ENCODE measurements at regions not wholly inside any gene's neighbourhood (a gene's known extent, or its start where the extent isn't known, plus 50 kb on each side); places are given as distances from the start of the nearest gene placed in this dataset.
"Not testable (repeated sequence)": the region's sequence is repeated elsewhere in the genome, so short reads cannot be mapped to it uniquely, and the experiment has no call there.

- not testable (repeated sequence) for DNase-seq
These were observed 152.1 kb upstream of the POTEB2 start for GRCh38 chr15:21018176-21018575.

- not testable (repeated sequence) for DNase-seq
These were observed 151.2 kb upstream of the POTEB2 start for GRCh38 chr15:21017326-21017725.

DNA sequence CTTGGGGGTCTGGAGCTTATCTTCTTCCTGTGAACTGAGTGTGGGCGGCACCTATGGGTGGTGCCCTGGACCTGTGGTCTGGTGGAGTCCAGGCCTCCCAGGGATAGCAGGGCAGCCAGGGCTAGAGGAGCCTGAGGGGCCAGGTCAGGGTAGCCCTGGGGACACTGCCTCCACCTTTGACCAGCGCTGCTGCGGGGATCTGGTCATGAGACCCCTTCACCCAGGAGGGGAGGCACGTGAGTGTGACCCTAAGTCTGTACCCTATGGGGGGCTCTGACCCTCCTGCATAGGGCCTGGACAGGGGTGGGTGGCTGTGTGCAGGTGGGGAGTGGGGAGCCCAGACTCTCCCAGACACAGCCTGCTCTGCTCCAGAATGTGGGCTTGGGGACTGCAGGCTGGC lies 150.5 kb upstream of the POTEB2 start:
- DNase-seq: not testable (repeated sequence)

- DNase-seq: not testable (repeated sequence)
These were observed 149.1 kb upstream of the POTEB2 start for GRCh38 chr15:21015171-21015570.

DNA sequence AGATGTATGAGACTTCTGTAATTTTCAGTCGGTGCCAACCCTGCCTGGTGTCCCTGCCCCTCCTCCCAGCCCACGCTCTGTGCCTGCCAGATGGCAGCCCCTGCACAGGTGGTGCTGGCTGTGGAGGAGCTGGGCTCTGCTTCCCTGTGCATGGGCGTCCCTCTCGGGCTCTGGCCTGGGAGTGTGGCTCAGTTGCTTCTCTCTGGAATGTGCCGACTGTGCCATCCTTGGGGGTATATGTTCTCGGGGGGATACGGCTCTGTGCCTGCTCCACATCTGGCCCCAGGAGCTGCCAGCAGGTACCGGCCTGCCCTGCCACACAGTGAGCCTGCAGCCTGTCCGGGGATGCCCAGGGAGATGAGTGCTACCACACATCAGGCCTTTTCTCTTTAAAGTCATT lies 147.2 kb upstream of the POTEB2 start:
- DNase-seq: not testable (repeated sequence)

DNA sequence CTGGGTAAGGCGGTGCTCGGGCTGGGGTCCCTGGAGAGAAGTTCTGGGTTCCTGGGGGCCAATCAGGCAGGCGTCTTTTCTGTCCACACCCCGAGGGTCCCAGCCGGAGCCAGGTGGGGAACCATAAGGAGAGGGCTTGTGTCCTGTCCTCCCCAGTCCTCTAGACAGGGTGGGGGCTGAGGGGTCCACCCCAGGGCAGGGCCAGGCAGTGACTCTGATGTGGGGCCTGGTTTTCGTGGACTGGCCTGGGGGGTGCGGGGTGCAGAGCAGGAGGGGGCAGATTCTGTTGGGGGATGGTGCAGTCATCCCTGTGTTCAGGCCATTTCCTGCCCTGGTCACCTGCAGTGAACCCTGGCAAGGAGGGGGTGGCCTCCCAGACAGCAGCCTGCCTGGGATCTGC lies 143.5 kb upstream of the POTEB2 start:
- not testable (repeated sequence) for DNase-seq

GRCh38 chr15:21003459-21003858 lies 137.3 kb upstream of the POTEB2 start:
- DNase-seq: not testable (repeated sequence)

DNA sequence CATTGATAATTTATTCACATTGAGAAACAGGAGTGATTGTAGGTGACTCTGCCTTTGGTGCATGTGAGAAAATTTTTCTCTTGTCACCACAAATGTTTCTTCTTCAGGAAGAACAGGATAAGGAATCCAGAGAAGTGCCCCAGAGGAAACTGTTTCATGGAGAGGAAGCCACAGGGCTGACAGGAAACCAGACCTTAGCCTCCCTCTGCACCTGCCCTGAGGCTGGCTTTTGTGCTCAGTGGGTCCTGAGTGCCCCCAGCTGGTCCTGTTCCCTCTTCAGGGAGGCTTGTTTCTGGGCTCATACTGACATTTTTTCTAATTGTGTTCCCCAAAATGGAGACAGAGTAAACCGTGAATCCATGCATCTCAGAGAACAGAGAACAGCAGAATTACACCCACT lies 135.8 kb upstream of the POTEB2 start:
- not testable (repeated sequence) for DNase-seq

DNA sequence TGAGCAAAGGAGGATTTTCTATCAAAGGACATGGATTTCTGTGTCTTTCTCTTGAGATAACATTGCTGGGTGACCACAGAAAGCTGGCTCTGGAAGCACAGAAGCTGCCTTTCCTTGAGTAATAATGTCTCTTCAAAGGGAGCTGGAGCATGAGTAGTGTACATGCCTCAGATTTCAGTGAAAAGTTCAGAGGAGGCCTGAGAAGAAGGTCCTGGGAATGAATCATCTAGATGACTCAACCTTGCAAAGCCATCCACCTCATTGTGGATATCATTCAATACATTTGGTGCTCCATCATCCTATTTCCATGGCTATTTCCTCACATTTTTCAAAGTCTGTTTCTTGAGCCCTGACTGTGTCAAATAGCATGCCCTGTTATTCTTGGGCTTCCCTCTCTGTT lies 125.6 kb upstream of the POTEB2 start:
- DNase-seq: not testable (repeated sequence)

DNA sequence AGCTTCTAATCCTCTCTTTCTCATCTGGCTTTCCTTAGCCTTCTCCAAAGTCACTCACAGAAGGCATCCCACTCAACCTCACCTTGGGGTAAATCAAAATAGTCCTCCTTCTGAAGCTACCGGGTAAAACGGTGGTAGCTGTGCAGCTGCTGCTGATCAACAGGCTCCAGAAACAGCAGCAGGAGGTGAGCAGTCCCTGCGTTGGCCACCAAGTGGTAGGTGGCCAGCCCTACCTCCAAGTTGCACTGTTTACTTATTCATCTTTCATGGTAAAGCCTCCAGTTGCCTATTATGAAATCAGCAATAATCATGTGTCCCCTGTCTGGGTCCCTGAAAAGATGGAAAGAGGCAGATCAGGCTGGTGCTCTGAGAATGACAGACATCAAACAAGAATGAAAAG lies 125.1 kb upstream of the POTEB2 start:
- not testable (repeated sequence) for DNase-seq

DNA sequence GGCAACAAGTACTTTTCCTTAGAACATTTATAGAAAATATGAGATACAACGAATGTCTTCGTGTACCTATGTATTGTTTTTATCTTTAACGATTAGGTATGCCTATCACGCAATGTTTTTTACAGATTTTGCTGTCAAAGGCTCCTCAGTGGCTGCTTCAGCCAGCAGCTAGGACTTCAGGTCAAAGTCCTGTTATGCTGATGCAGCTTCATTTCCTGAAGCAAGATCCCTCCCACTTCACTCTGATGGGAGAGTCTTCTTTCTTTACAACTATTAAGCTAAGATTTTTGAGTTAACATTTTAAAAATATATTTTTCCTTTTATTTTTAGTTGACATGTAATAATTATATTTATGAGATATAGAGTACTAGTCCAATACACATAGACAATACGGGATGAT lies 120.7 kb upstream of the POTEB2 start:
- not testable (repeated sequence) for DNase-seq

DNA sequence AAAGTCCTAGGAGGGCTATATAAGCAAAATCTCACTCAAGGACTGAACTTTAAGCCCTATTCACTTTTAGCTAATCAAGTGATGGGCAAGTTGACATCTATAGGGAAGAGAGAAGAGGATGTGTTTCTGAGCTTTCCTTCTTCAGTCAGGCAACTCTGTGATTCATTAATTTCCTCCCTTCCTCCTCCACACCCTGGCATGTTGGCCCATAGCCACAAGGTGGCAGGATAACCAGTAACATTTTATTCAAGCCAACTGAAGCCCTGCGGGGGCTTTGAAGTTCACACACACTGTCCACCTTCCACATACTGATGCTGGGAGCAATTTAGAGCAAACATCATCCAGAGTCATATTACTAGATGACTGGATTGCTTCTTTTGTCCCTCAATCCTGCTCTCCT lies 111.9 kb upstream of the POTEB2 start:
- not testable (repeated sequence) for DNase-seq

GRCh38 chr15:20972762-20973161 lies 106.6 kb upstream of the POTEB2 start:
- not testable (repeated sequence) for DNase-seq

- not testable (repeated sequence) for DNase-seq
These were observed 93.2 kb upstream of the POTEB2 start for GRCh38 chr15:20959299-20959698.

- DNase-seq: not testable (repeated sequence)
These were observed 63.2 kb upstream of the POTEB2 start for GRCh38 chr15:20929322-20929721.

Data from femur (tissue), 1 donor.